HG03108 (cell line): ENCODE measurements at regions not wholly inside any gene's neighbourhood (a gene's known extent, or its start where the extent isn't known, plus 50 kb on each side); places are given as distances from the start of the nearest gene placed in this dataset.

Experiments
- ATAC-seq: cut with Tn5 transposase; IDR thresholded peaks from one replicate; pipeline ENCODE4 v1.9.1; 2021; ENCODE audit warnings: moderate library complexity; ENCODE audit not compliant: unreplicated experiment

GRCh38 chr12:93173178-93173957 lies 204.4 kb upstream of the NUDT4 start:
- ATAC-seq, result no peak

- ATAC-seq, result no peak
Observed at GRCh38 chr12:93174048-93174447, 203.7 kb upstream of the NUDT4 start.

DNA sequence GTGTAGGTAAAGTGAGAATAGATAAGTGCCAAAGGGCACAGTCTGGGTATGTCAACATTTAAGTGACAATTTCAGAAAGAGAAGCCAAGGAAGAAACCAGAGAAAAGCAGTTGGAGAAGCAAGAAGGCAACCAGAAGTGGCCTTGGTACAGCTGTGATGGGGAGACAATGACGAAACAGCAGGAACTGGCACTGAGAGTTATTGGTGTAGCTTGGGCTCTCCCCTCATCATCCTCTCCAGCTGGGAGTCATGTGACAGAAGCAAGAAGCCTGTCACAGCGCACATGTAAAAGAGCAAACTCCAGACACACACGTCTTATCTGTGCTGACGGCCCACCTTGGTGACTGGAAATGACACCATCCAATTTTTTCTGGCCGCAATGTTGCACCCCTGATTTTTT lies 203.3 kb upstream of the NUDT4 start:
- ATAC-seq, result no peak

DNA sequence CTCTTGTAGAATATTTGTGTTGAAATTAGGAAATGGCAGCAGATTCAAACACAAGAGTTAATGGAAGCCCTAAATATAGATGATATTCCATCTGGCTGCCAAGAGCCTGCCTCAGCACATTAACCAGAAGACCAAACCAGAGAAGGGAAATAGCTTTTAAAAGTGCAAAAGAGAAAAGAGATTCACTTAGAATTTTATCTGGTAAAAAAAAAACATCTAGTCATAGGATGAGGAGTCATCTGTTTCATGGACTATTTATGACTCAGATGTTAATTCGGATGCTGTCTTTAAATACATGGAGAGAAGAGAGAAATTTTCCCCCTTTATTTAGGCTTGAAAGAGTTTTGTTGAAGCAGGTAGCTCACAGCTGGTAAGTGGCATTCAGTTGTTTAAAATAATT lies 201.6 kb upstream of the NUDT4 start:
- ATAC-seq, result no peak

GRCh38 chr12:93176610-93177126 lies 201.1 kb upstream of the NUDT4 start:
- ATAC-seq, result no peak

DNA sequence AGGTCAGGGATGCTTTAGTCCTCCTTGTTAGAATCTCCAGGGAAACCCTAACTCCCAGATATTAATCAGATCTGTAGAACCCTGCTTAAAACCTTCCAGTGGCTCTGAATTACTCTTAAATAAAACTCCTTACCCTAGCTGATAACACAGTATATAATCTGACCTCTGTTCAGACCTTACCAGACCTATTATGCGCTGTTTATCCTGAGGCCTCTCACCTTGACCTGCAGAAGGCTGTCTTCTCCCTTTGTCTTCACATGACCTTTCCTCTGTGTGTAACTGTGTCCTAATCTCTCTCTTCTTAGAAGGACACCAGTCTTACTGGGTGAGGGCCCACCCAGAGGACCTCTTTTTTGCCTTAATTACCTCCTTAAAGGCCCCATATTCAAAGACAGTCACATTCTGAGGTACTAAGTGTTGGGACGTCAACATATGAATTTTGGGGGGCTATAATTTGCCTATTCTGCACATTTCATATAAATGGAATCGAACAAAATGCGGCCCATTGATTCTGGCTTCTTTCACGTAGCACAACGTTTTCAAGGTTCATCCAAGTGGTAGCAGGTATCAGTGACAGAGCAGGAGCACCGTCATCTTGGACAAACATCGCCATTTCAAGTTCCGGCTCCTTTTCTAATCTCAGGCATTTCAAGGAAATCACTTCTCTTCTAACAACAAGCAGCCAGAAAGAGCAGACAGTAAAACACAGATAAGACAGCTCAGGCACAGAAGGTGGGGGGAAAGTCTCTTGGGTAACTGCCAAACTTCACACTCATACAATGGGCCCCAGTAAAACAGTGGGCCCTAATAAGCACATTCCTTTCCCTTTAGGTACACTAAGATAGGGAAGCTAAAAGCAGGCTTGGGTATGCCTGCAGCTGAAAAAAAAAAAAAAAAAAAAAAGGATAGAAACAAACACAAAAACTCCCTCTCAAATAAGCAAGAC lies 200.2 kb upstream of the NUDT4 start:
- no peak for ATAC-seq

DNA sequence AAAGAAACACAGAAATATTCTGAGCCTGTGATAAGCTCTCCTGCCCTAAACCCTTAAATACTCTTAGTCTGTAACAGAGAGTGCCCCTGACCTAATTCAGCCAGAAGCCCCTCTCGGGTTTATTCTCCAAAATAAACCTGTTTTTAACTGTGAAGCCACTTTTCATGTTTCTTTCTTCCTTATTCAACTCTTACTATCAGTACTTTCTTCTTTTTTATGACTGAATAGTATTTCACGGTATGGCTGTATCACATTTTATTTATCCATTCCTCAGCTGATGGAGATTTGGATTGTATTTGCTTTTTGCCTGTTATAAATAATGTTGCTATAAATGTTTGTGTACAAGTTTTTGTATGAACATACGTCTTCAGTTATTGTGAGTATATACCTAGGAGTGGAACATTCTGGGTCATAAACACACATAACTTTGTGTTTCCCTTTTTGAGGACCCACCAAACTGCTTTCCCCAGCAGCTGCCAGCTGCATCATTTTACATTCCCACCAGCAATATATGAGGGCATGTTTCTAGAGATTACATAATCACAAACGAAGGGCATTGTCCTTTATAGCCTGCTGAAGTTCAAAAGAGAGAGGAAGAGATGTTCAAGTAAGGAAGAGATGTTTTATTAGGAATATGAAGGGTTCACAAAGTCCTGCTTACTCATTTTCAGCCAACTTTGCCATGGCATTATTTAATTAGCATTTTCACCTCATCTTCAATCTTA lies 199.4 kb upstream of the NUDT4 start:
- ATAC-seq, result no peak

DNA sequence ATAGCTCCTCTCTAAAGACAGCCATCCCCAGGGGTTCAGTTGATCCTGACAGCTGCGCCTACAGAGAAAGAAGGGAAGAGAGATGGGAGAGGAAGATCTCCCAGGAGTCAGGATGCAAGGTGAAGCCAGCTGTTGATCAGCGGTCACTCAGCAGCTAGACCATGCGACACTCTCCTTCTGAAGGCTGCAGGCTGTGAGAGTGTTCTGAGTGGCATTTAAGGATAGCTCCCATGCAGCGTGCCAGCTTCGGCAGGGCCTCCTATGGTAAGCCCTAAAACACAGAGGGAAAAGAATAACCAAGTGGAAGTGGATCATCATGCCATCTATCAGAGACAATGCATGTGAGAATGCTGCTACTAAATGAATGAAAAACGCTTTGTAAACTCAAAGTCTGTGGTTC lies 197.9 kb upstream of the NUDT4 start:
- no peak for ATAC-seq

- ATAC-seq, result no peak
Observed at GRCh38 chr12:93180566-93180965, 197.2 kb upstream of the NUDT4 start.

DNA sequence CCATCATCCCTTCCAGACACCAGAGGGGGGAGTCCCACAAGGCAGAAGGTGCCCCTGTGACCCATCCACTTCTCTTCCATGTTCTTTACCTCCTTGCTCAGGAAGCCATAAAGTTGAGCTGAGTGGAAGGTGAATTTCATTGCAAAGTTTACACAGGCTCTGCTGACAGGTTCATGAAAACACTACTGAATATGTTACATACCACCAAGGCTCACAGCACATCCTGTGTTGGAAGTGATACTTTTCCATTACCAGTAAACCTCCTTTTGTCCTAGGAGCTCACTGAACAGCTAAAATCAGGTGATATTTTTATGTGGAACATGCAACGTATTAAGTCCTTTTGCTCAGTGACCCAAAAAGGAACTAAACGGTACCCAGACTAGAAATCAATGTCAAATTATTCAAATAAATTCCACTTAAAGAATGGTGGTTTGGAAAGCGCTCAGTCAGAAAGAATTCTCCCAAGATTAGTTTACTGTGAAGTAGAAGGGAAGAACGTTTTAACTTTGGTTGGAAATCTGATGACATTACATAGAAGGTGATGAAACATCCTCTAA lies 196.2 kb upstream of the NUDT4 start:
- no peak for ATAC-seq

DNA sequence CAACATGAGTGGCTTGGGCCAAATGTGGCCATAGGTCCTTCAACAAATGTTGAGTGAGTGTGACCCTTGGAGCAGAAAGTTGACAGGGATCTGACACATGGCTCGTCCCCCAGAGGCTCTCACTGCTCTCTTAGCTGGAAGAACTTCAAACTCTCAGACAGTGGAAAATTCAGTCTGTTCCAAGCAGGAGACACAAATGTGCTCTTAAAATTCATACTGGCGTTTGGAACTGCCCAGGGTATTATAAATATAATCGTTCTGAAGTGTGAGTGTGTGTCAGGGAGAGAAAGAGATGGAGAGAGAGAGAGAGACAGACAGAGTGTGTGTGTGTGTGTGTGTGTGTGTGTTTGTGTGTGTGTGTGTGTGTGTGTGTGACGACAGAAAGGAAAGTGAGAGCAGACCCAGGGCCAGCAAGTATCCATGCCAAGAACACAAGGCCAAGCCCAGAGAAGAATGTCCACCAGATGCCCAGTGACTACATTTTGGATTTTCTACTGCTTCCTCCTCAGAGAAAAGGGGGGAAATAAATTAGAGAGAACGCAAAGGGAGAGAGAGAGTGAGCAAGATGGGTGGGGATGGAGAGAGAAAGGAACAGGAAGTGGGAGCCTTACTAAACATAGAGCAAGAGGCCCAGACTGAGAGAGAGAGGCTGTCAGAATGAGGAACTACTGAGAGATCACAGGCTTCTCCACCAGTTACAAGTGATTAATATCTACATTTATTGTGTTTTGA lies 193.6 kb upstream of the NUDT4 start:
- ATAC-seq, result peak; percentile 78

DNA sequence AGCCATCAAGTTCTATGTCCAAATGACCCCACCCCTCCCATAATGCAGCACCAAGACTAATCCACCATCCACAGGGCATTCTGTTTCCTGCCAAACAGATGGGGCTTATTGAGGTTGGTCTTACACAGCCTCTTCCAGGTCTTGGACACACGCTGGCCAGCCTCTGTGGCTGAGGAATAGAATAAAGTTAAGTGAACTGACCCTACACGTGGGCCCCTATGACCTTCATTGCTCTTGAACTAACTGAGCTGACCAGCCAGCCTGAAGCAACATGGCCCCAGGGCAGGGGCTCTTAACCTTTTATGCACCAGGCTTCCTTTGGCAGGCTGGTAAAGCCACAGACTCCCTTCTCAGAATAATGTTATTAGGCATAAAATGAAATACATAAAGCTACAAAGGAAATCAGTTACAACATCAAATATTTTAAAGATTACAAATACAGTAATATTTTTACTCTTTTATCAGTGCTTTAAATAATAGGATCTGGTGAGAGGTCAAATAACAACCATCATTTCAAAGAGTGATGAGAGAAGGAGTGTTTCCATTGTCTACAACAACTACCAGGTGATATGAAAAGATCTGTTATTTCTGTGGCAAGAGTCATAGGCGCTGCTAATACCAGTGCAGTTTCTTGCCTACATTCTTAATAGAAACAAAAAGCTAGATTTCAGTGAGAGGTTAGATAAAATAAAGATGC lies 192.9 kb upstream of the NUDT4 start:
- ATAC-seq, result no peak

- ATAC-seq, result no peak
Observed at GRCh38 chr12:93185369-93185741, 192.4 kb upstream of the NUDT4 start.

GRCh38 chr12:93186131-93186530 lies 191.6 kb upstream of the NUDT4 start:
- no peak for ATAC-seq

DNA sequence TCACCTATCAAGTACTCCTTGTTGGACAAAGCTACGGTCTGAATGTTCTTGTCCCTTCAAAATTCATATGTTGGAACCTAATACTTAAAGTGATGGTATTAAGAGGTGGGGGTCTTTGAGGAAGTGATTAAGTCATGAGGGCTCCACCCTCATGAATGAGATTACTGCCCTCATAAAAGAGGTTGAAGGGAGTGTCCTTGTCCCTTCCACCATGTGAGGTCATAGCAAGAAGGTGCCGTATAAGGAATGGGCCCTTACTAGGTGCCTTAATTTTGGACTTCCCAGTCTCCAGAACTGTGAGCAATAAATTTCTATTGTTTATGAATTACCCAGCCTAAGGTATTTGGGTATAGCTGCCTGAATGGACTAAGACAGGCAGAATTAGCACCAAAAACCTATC lies 191.1 kb upstream of the NUDT4 start:
- ATAC-seq, result no peak

- no peak for ATAC-seq
Observed at GRCh38 chr12:93191423-93191822, 186.3 kb upstream of the NUDT4 start.

DNA sequence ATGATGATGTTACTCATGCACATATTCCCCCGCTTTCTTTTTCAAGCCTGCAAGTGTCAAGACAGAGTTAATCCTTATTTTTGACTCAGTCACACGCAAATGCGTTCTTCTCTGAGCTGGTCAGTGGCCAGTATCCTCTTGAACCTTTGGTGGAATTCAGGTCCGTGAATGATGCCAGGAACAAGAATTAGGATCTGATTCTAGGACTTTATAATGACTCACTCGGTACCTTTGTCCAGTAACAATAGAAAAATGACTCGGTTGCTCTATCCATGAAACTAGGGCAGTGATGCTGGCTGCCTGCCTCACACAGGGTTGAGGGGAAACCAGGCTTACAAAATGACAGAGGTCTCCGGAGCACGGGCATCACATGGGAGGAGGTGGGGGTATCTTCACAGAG lies 185.8 kb upstream of the NUDT4 start:
- ATAC-seq, result no peak

- ATAC-seq, result no peak
Observed at GRCh38 chr12:93192878-93193277, 184.8 kb upstream of the NUDT4 start.

- no peak for ATAC-seq
Observed at GRCh38 chr12:93195511-93195910, 182.2 kb upstream of the NUDT4 start.
